Stimulated activated CD4-positive, alpha-beta T cell treated with anti-CD3 and anti-CD28 coated beads, TNF-alpha, amount 100 ng/mL, for 24 hours (primary cell): ENCODE measurements at regions not wholly inside any gene's neighbourhood (a gene's known extent, or its start where the extent isn't known, plus 50 kb on each side); places are given as distances from the start of the nearest gene placed in this dataset.

Experiments
- DNase-seq, 3 experiments: peaks; one replicate each; pipeline ENCODE4 v3.0.0-alpha.2; 2020; ENCODE audit warnings: low read depth in 3 of 3

- no peak for DNase-seq
Observed at GRCh38 chr2:126990605-126991532, 92.2 kb downstream of the TEX51 start.

DNA sequence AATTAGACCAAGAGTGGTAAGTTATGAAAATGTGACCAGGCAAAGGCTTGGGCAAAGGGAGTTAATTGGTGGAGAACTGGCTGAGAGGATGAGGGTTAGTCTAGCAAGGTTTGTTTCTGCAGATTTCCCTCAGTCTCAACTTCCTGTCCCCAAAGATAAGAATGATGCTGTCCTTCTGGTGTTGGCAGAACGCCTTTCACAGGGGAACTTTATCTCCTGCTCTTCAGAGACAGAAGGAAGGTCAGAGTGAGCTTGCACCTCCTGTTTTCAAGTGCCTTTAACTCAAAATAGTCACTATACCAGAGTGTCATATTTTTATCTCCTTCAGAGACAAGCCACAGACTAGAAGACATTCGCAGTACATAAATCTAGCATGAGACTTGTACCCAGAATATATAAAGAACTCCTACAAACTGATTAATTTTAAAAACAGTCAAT is 95.7 kb downstream of the TEX51 start:
- no peak for DNase-seq

- no peak for DNase-seq
Observed at GRCh38 chr2:126995621-126996377, 97.1 kb downstream of the TEX51 start.

DNA sequence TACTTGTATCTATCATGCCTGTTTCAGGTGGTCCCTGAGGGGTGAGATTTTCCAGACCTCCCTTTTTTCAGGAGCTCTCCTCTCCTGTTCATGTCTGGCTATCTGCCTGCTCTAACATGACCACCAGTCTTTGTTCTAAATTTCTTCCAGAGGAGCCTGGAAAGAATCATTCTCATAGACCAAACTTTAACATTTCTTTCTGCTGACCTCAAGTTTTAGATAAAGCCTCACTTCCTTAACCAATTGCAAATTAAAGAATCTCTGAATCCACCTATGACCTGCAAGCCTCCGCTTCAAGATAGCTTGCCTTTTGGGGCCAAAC is 97.6 kb downstream of the TEX51 start:
- no peak for DNase-seq
